K562 (cell line): ENCODE measurements at regions not wholly inside any gene's neighbourhood (a gene's known extent, or its start where the extent isn't known, plus 50 kb on each side); places are given as distances from the start of the nearest gene placed in this dataset.

Source experiments
- ATAC-seq: fragments of 200-7000 bp; cut with Tn5 transposase; 3 replicates; pipeline ENCODE4 v1.9.1; 2020; ENCODE audit warnings: moderate library complexity
- BruUV-seq: library from RNA; stranded (reverse); fragments of 400-500 nt; replicated peaks from 2 replicates; lab custom pipeline; 2021; lab: Mats Ljungman, UMichigan
- CTCF ChIA-PET: fragments of 300-600 bp; formaldehyde crosslinking; extraction: SDS; loops from one replicate; lab custom pipeline; 2021; ENCODE audit warnings: low intra/inter-chr PET ratio; lab: Yijun Ruan, JAX
- POLR2A ChIA-PET: fragments of 300-600, 350-650 bp; sonication (Branson Sonifier 250); formaldehyde crosslinking; extraction: SDS; loops from one replicate; lab custom pipeline; 2021; ENCODE audit warnings: antibody characterized with exemption, inconsistent platforms; lab: Yijun Ruan, JAX
- DNase-seq, 4 experiments: peaks; one replicate each; pipeline versions ENCODE4 v3.0.0 to v3.0.0-alpha.2; 2011 to 2018; ENCODE audit warnings: low spot score in 3 of 4, mixed read lengths in 3 of 4; ENCODE audit errors: extremely low read depth in 1 of 4
- FAIRE-seq: peaks from 2 replicates; lab custom pipeline; 2011; peaks lifted over from hg19 to GRCh38; lab: Jason Lieb, UNC
- H2AFZ ChIP-seq: 2 replicates; pipeline ENCODE4 v1.6.0; 2011; ENCODE audit warnings: low read depth, low read length, control low read depth, inconsistent platforms
- H3K27ac ChIP-seq: fragments of 200-600 bp; 3 replicates; pipeline ENCODE4 v1.8.0; 2011; ENCODE audit warnings: low read depth, mild to moderate bottlenecking, control low read depth, inconsistent platforms, low read length, moderate library complexity, mixed read lengths; ENCODE audit errors: extremely low read depth
- H3K27me3 ChIP-seq, 2 experiments: fragments of 300-600 bp in 1 of 2; 2 replicates in 1 of 2; 3 replicates in 1 of 2; pipeline versions ENCODE4 v1.6.0 to v1.8.0; 2011; ENCODE audit warnings: inconsistent platforms in 2 of 2, low read length in 2 of 2, mild to moderate bottlenecking in 1 of 2, mixed read lengths in 1 of 2, moderate library complexity in 1 of 2; ENCODE audit not compliant: control insufficient read depth in 2 of 2, insufficient read depth in 2 of 2
- H3K36me3 ChIP-seq: fragments of 300-600 bp; 3 replicates; pipeline ENCODE4 v1.8.0; 2011; ENCODE audit warnings: mild to moderate bottlenecking, low read length, inconsistent platforms; ENCODE audit not compliant: control insufficient read depth, insufficient read depth
- H3K4me1 ChIP-seq, 2 experiments: fragments of 200-600 bp in 1 of 2; replicated peaks in 1 of 2; 2 replicates in 1 of 2; 3 replicates in 1 of 2; pipeline versions ENCODE4 v1.5.1 to v1.8.0; 2011; ENCODE audit warnings: inconsistent platforms in 2 of 2, low read length in 2 of 2, mild to moderate bottlenecking in 1 of 2, mixed read lengths in 1 of 2, moderate library complexity in 1 of 2; ENCODE audit not compliant: control insufficient read depth in 2 of 2, insufficient read depth in 2 of 2
- H3K4me2 ChIP-seq: 2 replicates; pipeline ENCODE4 v1.6.1; 2011; ENCODE audit warnings: low read length, control low read depth, inconsistent platforms, mixed read lengths; ENCODE audit not compliant: insufficient read depth
- H3K4me3 ChIP-seq: fragments of 200-600 bp; sonication (generic), shearing (Covaris generic); 2 replicates; pipeline ENCODE4 v1.5.1; 2016; ENCODE audit warnings: control low read depth, inconsistent platforms
- H3K79me2 ChIP-seq: fragments of 200-600 bp; 3 replicates; pipeline ENCODE4 v1.8.0; 2011; ENCODE audit warnings: low read length, inconsistent platforms; ENCODE audit not compliant: control insufficient read depth, insufficient read depth
- H3K9ac ChIP-seq, 2 experiments: 2 replicates each; pipeline versions ENCODE4 v1.6.0 to v1.6.1; 2011; ENCODE audit warnings: low read depth in 2 of 2, low read length in 2 of 2, control low read depth in 1 of 2, inconsistent platforms in 1 of 2, mild to moderate bottlenecking in 1 of 2, mixed read lengths in 1 of 2; ENCODE audit not compliant: insufficient read depth in 1 of 2
- H3K9me1 ChIP-seq: one replicate; pipeline ENCODE4 v1.6.0; 2011; ENCODE audit warnings: inconsistent platforms, mild to moderate bottlenecking, low read length, moderate library complexity; ENCODE audit not compliant: control insufficient read depth, insufficient read depth
- H3K9me3 ChIP-seq: replicated peaks from 2 replicates; pipeline ENCODE4 v1.5.1; 2011; ENCODE audit warnings: low read depth, low read length, inconsistent platforms; ENCODE audit not compliant: control insufficient read depth, insufficient read depth
- H4K20me1 ChIP-seq: replicated peaks from 2 replicates; pipeline ENCODE4 v1.6.1; 2011; ENCODE audit warnings: low read length, inconsistent platforms, mixed read lengths; ENCODE audit not compliant: control insufficient read depth, insufficient read depth
- CREBBP ChIP-seq: IDR thresholded peaks from one replicate; pipeline ENCODE4 v1.6.1; 2012; ENCODE audit warnings: low read depth, mild to moderate bottlenecking, control low read depth, inconsistent platforms, low read length
- EP400 ChIP-seq: fragments of 450-650 bp; IDR thresholded peaks from 2 replicates; pipeline ENCODE4 v1.6.1; 2017; ENCODE audit warnings: antibody characterized with exemption, mild to moderate bottlenecking, moderate library complexity
- FIP1L1 ChIP-seq: fragments of 200-400 bp; formaldehyde crosslinking; IDR thresholded peaks from 2 replicates; pipeline ENCODE4 v1.6.1; 2018; ENCODE audit warnings: mild to moderate bottlenecking, low read depth, low read length; ENCODE audit not compliant: poor library complexity, severe bottlenecking
- JUNB ChIP-seq: fragments of 450-650 bp; formaldehyde crosslinking; conservative IDR thresholded peaks from 2 replicates; pipeline ENCODE4 v1.4.0; 2020; ENCODE audit warnings: mild to moderate bottlenecking
- NR0B1 ChIP-seq: fragments of 450-650 bp; IDR thresholded peaks from one replicate; pipeline ENCODE4 v1.6.1; 2018; ENCODE audit warnings: mild to moderate bottlenecking, moderate library complexity; ENCODE audit not compliant: partially characterized antibody
- RNF219 ChIP-seq: fragments of 250-450 bp; sonication (Bioruptor Pico); IDR thresholded peaks from 2 replicates; pipeline ENCODE4 v1.5.0; 2022; ENCODE audit warnings: mild to moderate bottlenecking
- ZC3H11A ChIP-seq: IDR thresholded peaks from 2 replicates; pipeline ENCODE4 v1.6.1; 2012; ENCODE audit warnings: low read depth, low read length, improper control_type of control experiment
- WGBS: fragments of 100-300 bp; shearing (Covaris generic); methylation state at CpG from one replicate; pipeline ENCODE4 v1.1.6; 2016; ENCODE audit warnings: low coverage, mixed read lengths; ENCODE audit not compliant: insufficient coverage; ENCODE audit errors: missing lambda C conversion rate; 5-methylcytosine and 5-hydroxymethylcytosine counted together
- in situ Hi-C: fragments of 300-500 bp; cut with MboI; formaldehyde crosslinking; loops from 4 replicates; pipeline ENCODE4 v1.15.0; 2018; ENCODE audit warnings: inconsistent platforms, mixed read lengths
- intact Hi-C: fragments of 100-400 bp; cut with micrococcal nuclease; formaldehyde crosslinking; loops from 2 replicates; pipeline ENCODE4 v1.14.2; 2022

GRCh38 chr5:61632064-61632463 is 300.0 kb downstream of the ZSWIM6 start:
- POLR2A ChIA-PET = interaction anchor here (0.6 kb wide), 2 partner anchors 367 to 632 kb away, joined by 3 read pairs; no protein-coding TSS in a partner anchor
- Histone ChIP-seq H3K9ac (no peak overlapping the region), H3K9me1 (no peaks in the 10 kb centered on the region), H3K4me3 (no peak overlapping the region), H3K4me1 (no peaks in the 10 kb centered on the region), H3K4me2 (no peak overlapping the region), H4K20me1 (no peaks in the 10 kb centered on the region), H3K79me2 (no peaks in the 10 kb centered on the region), H3K27me3 (peaks cover 4 to 6% of the 10 kb centered on the region in 2 experiments; a peak in 3 of 5 replicates), H2AFZ (no peak overlapping the region), H3K36me3 (no peaks in the 10 kb centered on the region), H3K27ac (no peak overlapping the region), H3K9me3 (no peaks in the 10 kb centered on the region)
- in situ Hi-C loops = loop anchor here (25.0 kb wide), 1 partner anchor 570 kb away; no protein-coding TSS in a partner anchor
- intact Hi-C loops = no loop called here
- no TSS peak for BruUV-seq
- CTCF ChIA-PET = no interaction called here
- no peak for DNase-seq
- 3% methylated on average over 2 of the region's 2 CpGs for WGBS
- ATAC-seq = no peak
- no peak for TF ChIP-seq NR0B1
- TF ChIP-seq CREBBP = no peak
- TF ChIP-seq FIP1L1 = no peak
- no peak for TF ChIP-seq RNF219
- no peak for TF ChIP-seq EP400
- no peak for TF ChIP-seq ZC3H11A
- TF ChIP-seq JUNB (CRISPR knock-in tag) = no peak
- FAIRE-seq = no peak
